Rectal smooth muscle tissue (tissue), 1 donor: ENCODE measurements at regions not wholly inside any gene's neighbourhood (a gene's known extent, or its start where the extent isn't known, plus 50 kb on each side); places are given as distances from the start of the nearest gene placed in this dataset.
"Not testable (repeated sequence)": the region's sequence is repeated elsewhere in the genome, so short reads cannot be mapped to it uniquely, and the experiment has no call there.

Experiments
- H3K27ac ChIP-seq: one replicate; pipeline ENCODE4 v1.7.0; 2013; ENCODE audit warnings: low read depth, low read length, inconsistent platforms
- H3K27me3 ChIP-seq: one replicate; pipeline ENCODE4 v1.7.0; 2013; ENCODE audit warnings: low read length; ENCODE audit not compliant: control insufficient read depth, insufficient read depth
- H3K36me3 ChIP-seq: one replicate; pipeline ENCODE4 v1.7.0; 2013; ENCODE audit warnings: low read length; ENCODE audit not compliant: control insufficient read depth, insufficient read depth
- H3K4me1 ChIP-seq: one replicate; pipeline ENCODE4 v1.7.0; 2013; ENCODE audit warnings: low read length; ENCODE audit not compliant: control insufficient read depth, insufficient read depth
- H3K4me3 ChIP-seq: one replicate; pipeline ENCODE4 v1.7.0; 2013; ENCODE audit warnings: low read length
- H3K9ac ChIP-seq: one replicate; pipeline ENCODE4 v1.7.0; 2013; ENCODE audit warnings: low read length

GRCh38 chr3:150243466-150243865 lies 164.6 kb upstream of the TSC22D2 start:
- H3K9ac ChIP-seq: no peak overlapping the region
- H3K4me1 ChIP-seq: peaks cover 17% of the 10 kb centered on the region
- no peak overlapping the region for H3K27ac ChIP-seq
- H3K36me3 ChIP-seq: no peaks in the 10 kb centered on the region
- no peak overlapping the region for H3K4me3 ChIP-seq
- H3K27me3 ChIP-seq: no peaks in the 10 kb centered on the region

DNA sequence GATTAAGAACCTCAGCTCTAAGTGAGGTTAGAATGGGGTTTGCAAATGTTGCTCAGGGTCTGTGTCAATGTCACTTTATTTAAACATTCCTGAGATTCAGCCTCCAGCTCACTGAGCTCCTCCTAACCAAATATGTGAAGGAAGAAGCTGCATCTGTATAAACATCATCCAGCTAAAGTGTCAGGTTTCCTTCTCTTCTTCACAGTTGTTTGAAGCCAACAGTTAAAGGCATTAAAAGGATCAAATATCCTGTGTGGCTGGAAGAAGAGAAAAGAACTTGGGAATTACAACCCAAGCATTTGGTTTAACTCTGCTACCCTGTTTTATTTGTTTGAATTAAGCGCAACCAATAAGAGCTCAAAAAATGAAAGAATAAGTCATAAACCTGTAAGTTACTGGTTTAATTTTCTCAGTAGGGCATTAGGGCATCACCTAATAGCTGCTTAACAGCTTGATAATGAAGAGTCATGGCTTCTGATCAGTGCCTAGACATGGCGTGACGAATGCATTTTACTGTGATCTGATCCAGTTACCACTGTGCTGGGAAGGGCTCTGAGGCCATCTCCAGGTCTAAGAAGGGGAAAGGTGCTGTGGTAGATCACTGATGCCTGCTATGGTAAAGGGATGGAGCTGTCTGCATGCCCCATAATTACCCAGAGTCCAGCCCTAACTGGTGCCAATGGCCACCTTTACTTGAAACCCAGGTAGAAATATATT lies 165.7 kb upstream of the TSC22D2 start:
- Histone ChIP-seq H3K27ac (no peak overlapping the region), H3K36me3 (no peaks in the 10 kb centered on the region), H3K9ac (no peak overlapping the region), H3K4me1 (peaks cover 28% of the 10 kb centered on the region), H3K27me3 (no peaks in the 10 kb centered on the region), H3K4me3 (no peak overlapping the region)

GRCh38 chr3:150240891-150241290 lies 167.2 kb upstream of the TSC22D2 start:
- Histone ChIP-seq H3K4me1 (peaks cover 41% of the 10 kb centered on the region), H3K9ac (no peak overlapping the region), H3K27ac (no peak overlapping the region), H3K4me3 (no peak overlapping the region), H3K36me3 (no peaks in the 10 kb centered on the region), H3K27me3 (no peaks in the 10 kb centered on the region)

DNA sequence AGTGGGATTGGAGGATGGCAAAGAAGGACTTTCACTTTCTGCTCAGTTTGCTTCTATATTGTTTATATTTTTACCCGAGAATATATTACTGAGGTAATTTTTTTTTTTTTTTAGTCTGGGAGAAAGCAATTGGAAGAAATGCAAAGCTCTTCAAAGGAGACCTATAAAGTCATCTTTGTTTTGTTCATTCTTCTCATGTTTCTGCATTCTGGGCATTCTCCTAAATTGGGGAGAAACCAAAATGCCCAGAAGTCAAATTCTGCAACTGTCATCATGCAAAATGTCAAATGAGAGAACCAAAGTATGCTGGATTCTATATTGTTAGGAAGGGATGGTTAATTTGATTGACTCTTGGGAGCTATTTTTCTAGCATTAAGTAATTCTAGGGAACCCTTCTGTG lies 168.3 kb upstream of the TSC22D2 start:
- Histone ChIP-seq H3K36me3 (no peaks in the 10 kb centered on the region), H3K4me3 (no peak overlapping the region), H3K27ac (no peak overlapping the region), H3K4me1 (peaks cover 48% of the 10 kb centered on the region), H3K9ac (no peak overlapping the region), H3K27me3 (no peaks in the 10 kb centered on the region)

DNA sequence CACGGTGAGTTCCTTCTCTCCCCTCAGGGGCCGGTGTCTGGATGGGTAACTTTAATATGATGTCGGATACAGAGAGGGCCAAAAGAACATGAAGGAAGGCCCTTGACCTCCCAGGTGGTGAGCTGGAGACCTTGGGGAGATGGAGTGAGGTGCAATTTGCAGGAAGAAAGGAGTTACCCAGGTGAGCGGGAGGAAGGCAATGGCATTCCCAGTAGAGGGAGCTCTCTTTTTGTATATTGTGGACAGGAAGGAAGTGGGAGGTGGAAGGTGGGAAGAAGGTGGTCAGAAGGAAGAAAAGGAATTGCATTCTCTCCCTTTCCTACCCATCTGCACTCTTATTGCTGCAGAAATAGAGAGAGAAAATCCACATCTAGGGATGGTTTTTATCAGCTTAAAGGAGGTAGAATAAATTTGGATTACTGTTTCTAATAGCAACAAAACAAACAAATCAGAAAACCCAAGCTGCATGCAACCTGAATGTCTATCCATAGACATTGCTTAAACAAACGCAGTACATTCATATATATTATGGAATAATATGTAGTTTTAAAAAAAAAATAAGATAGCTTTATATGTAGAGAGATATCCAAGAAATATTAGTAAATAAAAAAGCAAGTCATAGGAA lies 169.0 kb upstream of the TSC22D2 start:
- Histone ChIP-seq H3K4me1 (peaks cover 48% of the 10 kb centered on the region), H3K27ac (peak overlapping the region; percentile 22), H3K4me3 (no peak overlapping the region), H3K27me3 (no peaks in the 10 kb centered on the region), H3K36me3 (no peaks in the 10 kb centered on the region), H3K9ac (no peak overlapping the region)

DNA sequence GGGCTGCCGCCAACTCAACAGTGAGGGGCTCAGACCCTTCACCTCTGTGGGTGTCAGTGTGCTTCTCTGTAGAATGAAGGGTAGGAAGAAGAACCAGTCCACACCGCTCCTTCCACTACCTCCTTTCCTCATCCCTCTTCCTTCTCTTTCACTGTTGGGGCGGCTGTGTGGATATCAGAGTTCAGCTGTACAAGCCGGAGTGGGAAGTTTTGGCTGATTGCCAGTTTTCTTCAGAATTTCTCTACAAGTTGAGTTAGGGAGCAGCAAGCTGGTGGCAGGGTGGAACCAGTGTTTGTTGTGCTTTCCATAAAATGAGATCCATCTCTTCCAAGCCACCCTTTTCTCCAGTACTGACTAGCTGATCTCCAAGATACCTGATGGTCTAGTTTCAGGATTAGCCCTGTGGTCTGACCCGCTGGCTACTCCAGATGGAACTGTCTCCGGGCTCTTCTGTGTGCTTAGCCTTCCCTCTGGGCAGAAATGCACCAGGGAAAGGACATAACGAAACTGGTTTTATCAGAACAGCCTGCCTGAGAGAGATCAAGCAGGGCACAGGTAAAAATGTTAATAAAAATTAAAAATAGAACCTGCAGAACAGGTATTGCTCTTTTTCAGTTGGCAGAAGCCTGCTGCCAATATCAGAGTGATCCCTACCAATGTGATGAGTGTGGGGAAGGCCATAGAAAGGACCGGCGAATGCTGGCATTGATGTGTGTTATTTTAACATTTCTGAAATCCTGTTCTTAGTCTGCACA lies 169.9 kb upstream of the TSC22D2 start:
- Histone ChIP-seq H3K4me1 (peaks cover 55% of the 10 kb centered on the region), H3K4me3 (no peak overlapping the region), H3K9ac (no peak overlapping the region), H3K27me3 (no peaks in the 10 kb centered on the region), H3K36me3 (no peaks in the 10 kb centered on the region), H3K27ac (peak overlapping the region; percentile 79)

DNA sequence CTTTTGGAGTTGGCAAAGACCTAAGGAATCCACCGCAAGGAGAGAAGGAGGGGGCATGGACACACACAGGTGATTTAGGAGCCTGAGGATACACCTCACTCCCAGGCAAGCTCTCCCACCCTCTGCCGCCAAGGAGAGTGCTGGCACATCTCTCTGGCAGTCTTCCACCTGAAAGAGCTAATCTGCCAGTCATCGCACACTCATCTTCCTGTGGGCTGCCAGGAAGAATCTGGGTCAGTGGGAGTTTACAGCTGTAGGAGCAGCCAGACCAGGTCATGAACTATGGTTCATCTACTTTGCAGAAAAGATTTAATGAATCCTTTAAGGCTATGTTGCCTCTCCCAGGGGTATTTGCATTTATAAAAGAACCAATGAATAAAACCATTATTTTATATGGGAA lies 170.6 kb upstream of the TSC22D2 start:
- no peaks in the 10 kb centered on the region for H3K27me3 ChIP-seq
- peak overlapping the region; percentile 79 for H3K27ac ChIP-seq
- no peak overlapping the region for H3K4me3 ChIP-seq
- peaks cover 57% of the 10 kb centered on the region for H3K4me1 ChIP-seq
- no peak overlapping the region for H3K9ac ChIP-seq
- no peaks in the 10 kb centered on the region for H3K36me3 ChIP-seq

GRCh38 chr3:150236316-150237082 lies 171.6 kb upstream of the TSC22D2 start:
- H3K27ac ChIP-seq: peak overlapping the region; percentile 79
- H3K4me1 ChIP-seq: peaks cover 55% of the 10 kb centered on the region
- H3K9ac ChIP-seq: peak overlapping the region; percentile 1
- no peaks in the 10 kb centered on the region for H3K27me3 ChIP-seq
- H3K36me3 ChIP-seq: no peaks in the 10 kb centered on the region
- H3K4me3 ChIP-seq: no peak overlapping the region

DNA sequence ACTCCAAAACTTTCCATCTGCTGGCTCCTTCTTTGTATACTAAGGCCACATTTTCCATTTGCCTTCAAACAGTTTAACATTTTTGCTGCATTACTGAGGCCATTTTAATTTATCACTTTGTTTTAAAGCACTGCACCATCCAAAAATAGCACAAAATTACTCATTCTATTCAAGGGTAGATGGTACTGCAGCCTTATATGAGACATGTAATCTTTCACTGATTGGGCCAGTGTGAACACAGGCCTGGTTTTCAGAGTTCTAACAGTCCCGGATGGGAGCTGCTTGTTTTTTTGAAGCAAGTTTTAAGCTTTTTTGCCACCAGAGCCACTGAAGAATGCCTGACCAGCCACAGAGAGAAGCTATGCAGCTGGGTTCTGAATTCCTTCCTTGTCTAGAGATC lies 172.3 kb upstream of the TSC22D2 start:
- no peaks in the 10 kb centered on the region for H3K36me3 ChIP-seq
- H3K27ac ChIP-seq: peak overlapping the region; percentile 79
- H3K9ac ChIP-seq: no peak overlapping the region
- no peaks in the 10 kb centered on the region for H3K27me3 ChIP-seq
- peaks cover 55% of the 10 kb centered on the region for H3K4me1 ChIP-seq
- H3K4me3 ChIP-seq: no peak overlapping the region

- Histone ChIP-seq H3K4me3 (no peak overlapping the region), H3K27ac (peak overlapping the region; percentile 53), H3K27me3 (no peaks in the 10 kb centered on the region)
Measured at GRCh38 chr3:150232992-150233451, 175.1 kb upstream of the TSC22D2 start.

DNA sequence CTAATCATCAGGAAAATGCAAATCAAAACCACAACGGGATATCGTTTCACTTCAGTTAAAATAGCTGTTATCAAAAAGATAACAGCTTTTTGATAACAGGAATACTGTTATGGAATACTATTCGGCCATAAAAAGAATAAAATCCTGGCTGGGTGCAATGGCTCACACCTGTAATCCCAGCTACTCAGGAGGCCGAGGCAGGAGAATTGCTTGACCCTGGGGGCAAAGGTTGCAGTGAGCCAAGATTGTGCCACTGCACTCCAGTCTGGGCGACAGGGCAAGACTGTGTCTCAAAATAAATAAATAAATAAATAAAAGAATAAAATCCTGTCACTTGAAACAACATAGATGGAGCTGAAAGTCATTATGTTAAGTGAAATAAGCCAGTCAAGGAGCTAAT lies 178.1 kb upstream of the TSC22D2 start:
- Histone ChIP-seq H3K9ac (no peak overlapping the region), H3K27ac (no peak overlapping the region), H3K27me3 (no peaks in the 10 kb centered on the region), H3K4me1 (peaks cover 11% of the 10 kb centered on the region), H3K4me3 (no peak overlapping the region), H3K36me3 (no peaks in the 10 kb centered on the region)

More at GRCh38 chr3:150232992-150233451, 175.1 kb upstream of the TSC22D2 start:
- H3K9ac ChIP-seq: no peak overlapping the region
- H3K36me3 ChIP-seq: no peaks in the 10 kb centered on the region
- peaks cover 38% of the 10 kb centered on the region for H3K4me1 ChIP-seq

DNA sequence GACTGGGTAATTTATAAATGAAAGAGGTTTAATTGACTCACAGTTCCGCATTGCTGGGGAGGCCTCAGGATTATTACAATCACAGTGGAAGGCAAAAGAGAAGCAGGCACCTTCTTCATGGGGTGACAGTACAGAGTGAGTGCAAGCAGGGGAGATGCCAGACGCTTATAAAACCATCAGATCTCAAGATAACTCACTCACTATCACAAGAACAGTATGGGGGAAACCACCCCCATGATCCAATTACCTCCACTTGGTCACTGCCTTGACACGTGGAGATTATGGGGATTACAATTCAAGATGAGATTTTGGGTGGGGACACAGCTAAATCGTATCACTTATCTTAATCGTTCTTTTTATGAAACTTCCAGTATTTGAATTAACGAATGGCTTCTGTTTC lies 179.5 kb upstream of the TSC22D2 start:
- not testable (repeated sequence) for H3K27me3 ChIP-seq, H3K4me3 ChIP-seq, H3K27ac ChIP-seq, H3K36me3 ChIP-seq, H3K4me1 ChIP-seq, H3K9ac ChIP-seq
